ENCODE measurements at regions not wholly inside any gene's neighbourhood (a gene's known extent, or its start where the extent isn't known, plus 50 kb on each side); places are given as distances from the start of the nearest gene placed in this dataset.
A peak's percentile ranks its signal among the peaks of the same experiment; 100 is the strongest.

- peaks cover 6% of the 10 kb centered on the region for H3K9me3 Mint-ChIP-seq (ENCODE audit: low read depth)
- no peaks in the 10 kb centered on the region for H3K36me3 Mint-ChIP-seq (ENCODE audit: insufficient read depth)
- no peak overlapping the region for H3K27ac Mint-ChIP-seq
- no peaks in the 10 kb centered on the region for H3K27me3 Mint-ChIP-seq
- no peak overlapping the region for H3K4me3 Mint-ChIP-seq (ENCODE audit: low read depth)
- DNase-seq (ENCODE audit: low spot score, unreplicated experiment), result no peak
- H3K4me1 Mint-ChIP-seq (ENCODE audit: low read depth), result peaks cover 17% of the 10 kb centered on the region
- no peak for TF ChIP-seq CTCF (IDR thresholded peaks at IDR 0.05; ENCODE audit: unreplicated experiment)
Measured at GRCh38 chr15:46778876-46779275, 938.4 kb upstream of the SEMA6D start.

- Mint-ChIP-seq H3K27me3 (no peaks in the 10 kb centered on the region), H3K27ac (no peak overlapping the region), H3K36me3 (ENCODE audit: insufficient read depth) (no peaks in the 10 kb centered on the region), H3K4me3 (ENCODE audit: low read depth) (no peak overlapping the region), H3K9me3 (ENCODE audit: low read depth) (peaks cover 4% of the 10 kb centered on the region), H3K4me1 (ENCODE audit: low read depth) (peaks cover 19% of the 10 kb centered on the region)
- TF ChIP-seq CTCF (IDR thresholded peaks at IDR 0.05; ENCODE audit: unreplicated experiment), result no peak
- DNase-seq (ENCODE audit: low spot score, unreplicated experiment), result no peak
Measured at GRCh38 chr15:46786590-46787285, 930.6 kb upstream of the SEMA6D start.

GRCh38 chr15:46795685-46796084 is 921.6 kb upstream of the SEMA6D start:
- H3K9me3 Mint-ChIP-seq (ENCODE audit: low read depth), result peaks cover 28% of the 10 kb centered on the region
- no peak for TF ChIP-seq CTCF (IDR thresholded peaks at IDR 0.05; ENCODE audit: unreplicated experiment)
- peak overlapping the region; percentile 14 for H3K4me3 Mint-ChIP-seq (ENCODE audit: low read depth)
- H3K27ac Mint-ChIP-seq, result peak overlapping the region; percentile 3
- no peak for DNase-seq (ENCODE audit: low spot score, unreplicated experiment)
- peaks cover 5% of the 10 kb centered on the region for H3K36me3 Mint-ChIP-seq (ENCODE audit: insufficient read depth)
- H3K27me3 Mint-ChIP-seq, result no peaks in the 10 kb centered on the region
- H3K4me1 Mint-ChIP-seq (ENCODE audit: low read depth), result peaks cover 16% of the 10 kb centered on the region

- Mint-ChIP-seq H3K27ac (no peak overlapping the region), H3K4me3 (ENCODE audit: low read depth) (no peak overlapping the region), H3K4me1 (ENCODE audit: low read depth) (peaks cover 8% of the 10 kb centered on the region), H3K27me3 (no peaks in the 10 kb centered on the region), H3K9me3 (ENCODE audit: low read depth) (peaks cover 11% of the 10 kb centered on the region), H3K36me3 (ENCODE audit: insufficient read depth) (peaks cover 1% of the 10 kb centered on the region)
- DNase-seq (ENCODE audit: low spot score, unreplicated experiment), result no peak
- no peak for TF ChIP-seq CTCF (IDR thresholded peaks at IDR 0.05; ENCODE audit: unreplicated experiment)
Measured at GRCh38 chr15:46808834-46809233, 908.5 kb upstream of the SEMA6D start.

- Mint-ChIP-seq H3K36me3 (ENCODE audit: insufficient read depth) (no peaks in the 10 kb centered on the region), H3K4me1 (ENCODE audit: low read depth) (peaks cover 3% of the 10 kb centered on the region), H3K27me3 (no peaks in the 10 kb centered on the region), H3K9me3 (ENCODE audit: low read depth) (no peaks in the 10 kb centered on the region), H3K4me3 (ENCODE audit: low read depth) (no peak overlapping the region), H3K27ac (no peak overlapping the region)
- TF ChIP-seq CTCF (IDR thresholded peaks at IDR 0.05; ENCODE audit: unreplicated experiment), result no peak
- no peak for DNase-seq (ENCODE audit: low spot score, unreplicated experiment)
Measured at GRCh38 chr15:46815240-46815639, 902.1 kb upstream of the SEMA6D start.

Data from progenitor cell of endocrine pancreas (in vitro differentiated cells).